K562 (cell line): ENCODE measurements at regions not wholly inside any gene's neighbourhood (a gene's known extent, or its start where the extent isn't known, plus 50 kb on each side); places are given as distances from the start of the nearest gene placed in this dataset.

Experiments used
- ARID1B ChIP-seq: fragments of 450-650 bp; IDR thresholded peaks from 2 replicates; pipeline ENCODE4 v1.6.1; 2016; ENCODE audit warnings: antibody characterized with exemption, mild to moderate bottlenecking, inconsistent platforms
- BRF1 ChIP-seq: IDR thresholded peaks from 3 replicates; pipeline ENCODE4 v1.6.1; 2011; ENCODE audit warnings: borderline replicate concordance, mild to moderate bottlenecking; ENCODE audit not compliant: insufficient read length; ENCODE audit errors: extremely low read depth
- JUNB ChIP-seq: fragments of 450-650 bp; formaldehyde crosslinking; conservative IDR thresholded peaks from 2 replicates; pipeline ENCODE4 v1.4.0; 2020; ENCODE audit warnings: mild to moderate bottlenecking
- KLF10 ChIP-seq: fragments of 250-450 bp; sonication (Bioruptor Pico); IDR thresholded peaks from 2 replicates; pipeline ENCODE4 v1.6.1; 2021; ENCODE audit warnings: matching md5 sums
- PHF21A ChIP-seq: fragments of 450-650 bp; IDR thresholded peaks from 2 replicates; pipeline ENCODE4 v1.6.1; 2017; ENCODE audit warnings: low read depth, borderline replicate concordance
- POLR2A ChIP-seq: fragments of 450-650 bp; conservative IDR thresholded peaks from 2 replicates; pipeline ENCODE4 v1.6.1; 2016
- POLR2AphosphoS5 ChIP-seq: IDR thresholded peaks from 2 replicates; pipeline ENCODE4 v1.6.1; 2011; ENCODE audit warnings: mild to moderate bottlenecking, low read depth, low read length, moderate library complexity; ENCODE audit not compliant: control insufficient read depth, insufficient read depth
- REST ChIP-seq, 2 experiments: fragments of 450-650 bp; formaldehyde crosslinking in 1 of 2; IDR thresholded peaks; 2 replicates each; pipeline versions ENCODE4 v1.4.0 to v1.6.1; 2014 to 2020; ENCODE audit warnings: mild to moderate bottlenecking in 2 of 2, borderline replicate concordance in 1 of 2, low read depth in 1 of 2
- SUPT5H ChIP-seq: fragments of 450-650 bp; IDR thresholded peaks from 2 replicates; pipeline ENCODE4 v1.6.1; 2016
- TFAM ChIP-seq: fragments of 250-450 bp; sonication (Bioruptor Pico); conservative IDR thresholded peaks from 2 replicates; pipeline ENCODE4 v1.5.0; 2021; ENCODE audit warnings: mild to moderate bottlenecking, moderate library complexity
- TF ChIP-seq, protein P1 (sequence below), 3 experiments: IDR thresholded peaks in 2 of 3; conservative IDR thresholded peaks in 1 of 3; 2 replicates each; pipeline ENCODE4 v1.5.1; 2011 to 2012; ENCODE audit warnings: low read length in 3 of 3, mild to moderate bottlenecking in 3 of 3, control low read depth in 2 of 3, improper control_type of control experiment in 1 of 3, inconsistent platforms in 1 of 3, low read depth in 1 of 3, mixed read lengths in 1 of 3, moderate library complexity in 1 of 3; ENCODE audit not compliant: insufficient read depth in 2 of 3

DNA sequence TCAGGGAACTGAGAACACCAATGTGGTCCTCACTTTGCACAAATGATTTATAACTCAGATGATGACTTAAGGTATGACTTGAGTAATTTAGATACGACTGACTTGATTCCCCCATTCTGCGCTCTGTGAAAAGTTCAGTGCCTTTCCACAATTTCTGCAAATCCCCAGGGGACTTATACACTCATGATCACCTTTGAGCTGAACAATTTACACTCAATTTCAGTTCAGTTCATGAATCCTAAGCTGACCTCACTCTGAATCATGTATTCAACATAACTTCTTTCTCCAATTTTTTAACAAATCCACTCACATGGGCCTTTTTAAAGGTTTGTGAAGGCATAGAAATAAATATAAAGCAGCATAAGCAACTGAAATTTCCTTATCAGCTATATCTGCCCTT is 274.2 kb downstream of the FAM76B start:
- TF ChIP-seq, protein P1, sequence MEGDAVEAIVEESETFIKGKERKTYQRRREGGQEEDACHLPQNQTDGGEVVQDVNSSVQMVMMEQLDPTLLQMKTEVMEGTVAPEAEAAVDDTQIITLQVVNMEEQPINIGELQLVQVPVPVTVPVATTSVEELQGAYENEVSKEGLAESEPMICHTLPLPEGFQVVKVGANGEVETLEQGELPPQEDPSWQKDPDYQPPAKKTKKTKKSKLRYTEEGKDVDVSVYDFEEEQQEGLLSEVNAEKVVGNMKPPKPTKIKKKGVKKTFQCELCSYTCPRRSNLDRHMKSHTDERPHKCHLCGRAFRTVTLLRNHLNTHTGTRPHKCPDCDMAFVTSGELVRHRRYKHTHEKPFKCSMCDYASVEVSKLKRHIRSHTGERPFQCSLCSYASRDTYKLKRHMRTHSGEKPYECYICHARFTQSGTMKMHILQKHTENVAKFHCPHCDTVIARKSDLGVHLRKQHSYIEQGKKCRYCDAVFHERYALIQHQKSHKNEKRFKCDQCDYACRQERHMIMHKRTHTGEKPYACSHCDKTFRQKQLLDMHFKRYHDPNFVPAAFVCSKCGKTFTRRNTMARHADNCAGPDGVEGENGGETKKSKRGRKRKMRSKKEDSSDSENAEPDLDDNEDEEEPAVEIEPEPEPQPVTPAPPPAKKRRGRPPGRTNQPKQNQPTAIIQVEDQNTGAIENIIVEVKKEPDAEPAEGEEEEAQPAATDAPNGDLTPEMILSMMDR (IDR thresholded peaks at IDR 0.05 in 2 of 3, conservative IDR thresholded peaks at IDR 0.05 in 1 of 3; ENCODE audit: insufficient read depth in 2 of 3, low read depth in 1 of 3, low read length in 3 of 3): no peak
- no peak for TF ChIP-seq TFAM (CRISPR knock-in tag)
- TF ChIP-seq POLR2A: no peak
- TF ChIP-seq BRF1: no peak
- TF ChIP-seq PHF21A: no peak
- TF ChIP-seq SUPT5H: no peak
- TF ChIP-seq REST (IDR thresholded peaks at IDR 0.05; ENCODE audit: borderline replicate concordance): no peak
- no peak for TF ChIP-seq REST (CRISPR knock-in tag; IDR thresholded peaks at IDR 0.05; ENCODE audit: low read depth)
- TF ChIP-seq ARID1B: no peak
- TF ChIP-seq POLR2AphosphoS5: no peak
- TF ChIP-seq JUNB (CRISPR knock-in tag): no peak
- no peak for TF ChIP-seq KLF10 (CRISPR knock-in tag)
